Endothelial cell (in vitro differentiated cells): ENCODE measurements at regions not wholly inside any gene's neighbourhood (a gene's known extent, or its start where the extent isn't known, plus 50 kb on each side); places are given as distances from the start of the nearest gene placed in this dataset.

Experiments used
- DNase-seq: peaks from one replicate; pipeline ENCODE4 v3.0.0; 2021; ENCODE audit warnings: low spot score
- H3K27ac Mint-ChIP-seq: one replicate; pipeline ENCODE4 v1.8.0; 2021; ENCODE audit warnings: mixed read lengths, inconsistent platforms; ENCODE audit not compliant: unreplicated experiment
- H3K27me3 Mint-ChIP-seq: one replicate; pipeline ENCODE4 v1.8.0; 2021; ENCODE audit warnings: mild to moderate bottlenecking, moderate library complexity, mixed read lengths, inconsistent platforms; ENCODE audit not compliant: unreplicated experiment
- H3K36me3 Mint-ChIP-seq: one replicate; pipeline ENCODE4 v1.8.0; 2021; ENCODE audit warnings: mild to moderate bottlenecking, low read depth, mixed read lengths, inconsistent platforms; ENCODE audit not compliant: unreplicated experiment
- H3K4me1 Mint-ChIP-seq: one replicate; pipeline ENCODE4 v1.8.0; 2021; ENCODE audit warnings: mild to moderate bottlenecking, mixed read lengths, inconsistent platforms; ENCODE audit not compliant: unreplicated experiment
- H3K4me3 Mint-ChIP-seq: one replicate; pipeline ENCODE4 v1.8.0; 2021; ENCODE audit warnings: mild to moderate bottlenecking, mixed read lengths, inconsistent platforms; ENCODE audit not compliant: unreplicated experiment
- H3K9me3 Mint-ChIP-seq: one replicate; pipeline ENCODE4 v1.8.0; 2021; ENCODE audit warnings: mixed read lengths, inconsistent platforms; ENCODE audit not compliant: unreplicated experiment
- TF ChIP-seq, protein P1 (sequence below): fragments of 200-600 bp; sonication (generic); IDR thresholded peaks from one replicate; pipeline ENCODE4 v1.5.0; 2021; ENCODE audit warnings: antibody characterized with exemption; ENCODE audit not compliant: unreplicated experiment

- no peak for DNase-seq
- Mint-ChIP-seq H3K4me1 (no peaks in the 10 kb centered on the region), H3K4me3 (no peak overlapping the region), H3K27me3 (no peaks in the 10 kb centered on the region), H3K27ac (no peak overlapping the region), H3K9me3 (no peaks in the 10 kb centered on the region), H3K36me3 (no peaks in the 10 kb centered on the region)
- TF ChIP-seq, protein P1, sequence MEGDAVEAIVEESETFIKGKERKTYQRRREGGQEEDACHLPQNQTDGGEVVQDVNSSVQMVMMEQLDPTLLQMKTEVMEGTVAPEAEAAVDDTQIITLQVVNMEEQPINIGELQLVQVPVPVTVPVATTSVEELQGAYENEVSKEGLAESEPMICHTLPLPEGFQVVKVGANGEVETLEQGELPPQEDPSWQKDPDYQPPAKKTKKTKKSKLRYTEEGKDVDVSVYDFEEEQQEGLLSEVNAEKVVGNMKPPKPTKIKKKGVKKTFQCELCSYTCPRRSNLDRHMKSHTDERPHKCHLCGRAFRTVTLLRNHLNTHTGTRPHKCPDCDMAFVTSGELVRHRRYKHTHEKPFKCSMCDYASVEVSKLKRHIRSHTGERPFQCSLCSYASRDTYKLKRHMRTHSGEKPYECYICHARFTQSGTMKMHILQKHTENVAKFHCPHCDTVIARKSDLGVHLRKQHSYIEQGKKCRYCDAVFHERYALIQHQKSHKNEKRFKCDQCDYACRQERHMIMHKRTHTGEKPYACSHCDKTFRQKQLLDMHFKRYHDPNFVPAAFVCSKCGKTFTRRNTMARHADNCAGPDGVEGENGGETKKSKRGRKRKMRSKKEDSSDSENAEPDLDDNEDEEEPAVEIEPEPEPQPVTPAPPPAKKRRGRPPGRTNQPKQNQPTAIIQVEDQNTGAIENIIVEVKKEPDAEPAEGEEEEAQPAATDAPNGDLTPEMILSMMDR = no peak
Measured at GRCh38 chr5:35320029-35320428, 89.7 kb upstream of the PRLR start.

DNA sequence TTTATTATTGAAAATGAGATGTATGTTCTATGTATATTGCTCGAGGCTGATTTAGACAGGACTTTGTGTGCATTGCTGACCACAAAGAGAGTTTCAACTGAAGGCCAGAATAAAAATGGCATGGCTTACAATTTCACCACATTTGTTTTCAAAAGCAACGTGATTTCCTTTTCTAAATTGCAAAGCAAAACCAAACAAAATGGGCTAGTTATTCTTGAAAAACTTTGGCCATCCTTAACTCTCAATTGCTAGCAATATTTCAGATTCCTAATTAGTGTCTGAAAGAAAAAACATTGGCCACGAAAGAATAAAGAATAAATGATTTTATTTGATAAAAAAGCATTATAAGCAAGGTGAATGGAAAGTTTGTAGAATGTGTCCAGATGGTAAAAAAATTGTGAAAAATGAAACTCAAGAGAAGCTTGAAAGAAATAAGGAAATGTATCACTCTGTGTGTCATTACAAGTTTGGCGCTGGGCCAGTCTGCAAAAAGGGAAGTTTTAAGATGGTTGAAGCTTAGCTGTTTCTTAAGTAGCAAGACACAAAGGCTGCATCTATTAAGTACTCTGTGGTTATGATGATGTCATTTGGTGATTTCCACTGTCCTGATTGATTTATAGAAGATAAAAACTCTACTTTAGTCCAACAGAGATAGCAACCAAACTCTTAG is 89.2 kb upstream of the PRLR start:
- no peak for DNase-seq
- Mint-ChIP-seq H3K27me3 (no peaks in the 10 kb centered on the region), H3K4me1 (no peaks in the 10 kb centered on the region), H3K9me3 (no peaks in the 10 kb centered on the region), H3K36me3 (no peaks in the 10 kb centered on the region), H3K4me3 (no peak overlapping the region), H3K27ac (no peak overlapping the region)
- TF ChIP-seq, protein P1 = no peak

- TF ChIP-seq, protein P1 = no peak
- no peak overlapping the region for H3K4me3 Mint-ChIP-seq
- H3K4me1 Mint-ChIP-seq = no peaks in the 10 kb centered on the region
- H3K36me3 Mint-ChIP-seq = no peaks in the 10 kb centered on the region
- H3K27me3 Mint-ChIP-seq = no peaks in the 10 kb centered on the region
- H3K27ac Mint-ChIP-seq = no peak overlapping the region
- H3K9me3 Mint-ChIP-seq = no peaks in the 10 kb centered on the region
- no peak for DNase-seq
Measured at GRCh38 chr5:35317586-35317985, 87.3 kb upstream of the PRLR start.

- Mint-ChIP-seq H3K4me3 (no peak overlapping the region), H3K36me3 (no peaks in the 10 kb centered on the region), H3K4me1 (no peaks in the 10 kb centered on the region), H3K27ac (no peak overlapping the region), H3K9me3 (no peaks in the 10 kb centered on the region), H3K27me3 (no peaks in the 10 kb centered on the region)
- DNase-seq = no peak
- TF ChIP-seq, protein P1 = no peak
Measured at GRCh38 chr5:35316611-35317274, 86.5 kb upstream of the PRLR start.

GRCh38 chr5:35313291-35313690 is 83.0 kb upstream of the PRLR start:
- no peaks in the 10 kb centered on the region for H3K27me3 Mint-ChIP-seq
- no peak overlapping the region for H3K4me3 Mint-ChIP-seq
- DNase-seq = no peak
- no peak overlapping the region for H3K27ac Mint-ChIP-seq
- H3K36me3 Mint-ChIP-seq = no peaks in the 10 kb centered on the region
- H3K9me3 Mint-ChIP-seq = no peaks in the 10 kb centered on the region
- H3K4me1 Mint-ChIP-seq = no peaks in the 10 kb centered on the region
- TF ChIP-seq, protein P1 = no peak
